ENCODE measurements at regions not wholly inside any gene's neighbourhood (a gene's known extent, or its start where the extent isn't known, plus 50 kb on each side); places are given as distances from the start of the nearest gene placed in this dataset.

GRCh38 chr18:67788310-67789164 lies 272.0 kb upstream of the DSEL start (continued):
- TF ChIP-seq POU5F1 (IDR thresholded peaks at IDR 0.05; ENCODE audit: low read depth, low read length) (no peak), JUND (IDR thresholded peaks at IDR 0.05; ENCODE audit: low read length) (no peak), SP4 (IDR thresholded peaks at IDR 0.05; ENCODE audit: low read length) (no peak), CBX5 (IDR thresholded peaks at IDR 0.05; ENCODE audit: low read depth, low read length) (no peak), POLR2AphosphoS5 (IDR thresholded peaks at IDR 0.05; ENCODE audit: low read depth, low read length) (no peak), RBBP5 (IDR thresholded peaks at IDR 0.05; ENCODE audit: borderline replicate concordance, low read depth, low read length) (no peak), KDM4A (IDR thresholded peaks at IDR 0.05; ENCODE audit: low read depth, low read length, severe bottlenecking) (no peak), EZH2 (IDR thresholded peaks at IDR 0.05; ENCODE audit: low read depth, low read length, severe bottlenecking) (no peak)
